ENCODE measurements at regions not wholly inside any gene's neighbourhood (a gene's known extent, or its start where the extent isn't known, plus 50 kb on each side); places are given as distances from the start of the nearest gene placed in this dataset.
"Not testable (repeated sequence)": the region's sequence is repeated elsewhere in the genome, so short reads cannot be mapped to it uniquely, and the experiment has no call there.

DNA sequence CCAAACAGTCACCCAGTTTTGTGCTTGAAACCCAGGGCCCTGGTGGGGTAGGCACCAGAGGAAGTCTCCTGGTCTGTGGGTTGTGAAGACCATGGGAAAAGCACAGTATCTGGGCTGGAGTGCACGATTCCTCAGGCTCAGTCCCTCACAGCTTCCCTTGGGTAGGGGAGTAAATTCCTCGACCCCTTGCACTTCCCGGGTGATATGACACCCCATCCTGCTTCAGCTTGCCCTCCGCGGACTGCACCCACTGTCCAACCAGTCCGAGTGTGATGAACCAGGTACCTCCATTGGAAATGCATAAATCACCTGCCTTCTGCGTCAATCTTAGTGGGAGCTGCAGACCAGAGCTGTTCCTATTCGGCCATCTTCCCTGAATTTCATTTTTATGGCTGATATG is 133.9 kb upstream of the KCTD3 start:
- intact Hi-C loops (cut with micrococcal nuclease): no loop called here
- H3K9me3 ChIP-seq (ENCODE audit: low read length): peaks cover 3% of the 10 kb centered on the region; the same call in 1 of the 2 replicates
- no peaks in the 10 kb centered on the region for H4K20me1 ChIP-seq (ENCODE audit: low read length)
- no TSS peak for BruUV-seq (replicated peaks)
- H3K79me2 ChIP-seq (ENCODE audit: low read length): no peaks in the 10 kb centered on the region
- H3F3A ChIP-seq (ENCODE audit: low read length, unreplicated experiment): no peaks in the 10 kb centered on the region
- ATAC-seq: no peak
- CTCF ChIA-PET: no interaction called here
- TF ChIP-seq EZH2phosphoT487 (IDR thresholded peaks at IDR 0.05; ENCODE audit: borderline replicate concordance, low read length): no peak
- no peak for TF ChIP-seq EZH2 (IDR thresholded peaks at IDR 0.05; ENCODE audit: low read length, unreplicated experiment)
- TF ChIP-seq, protein P1, sequence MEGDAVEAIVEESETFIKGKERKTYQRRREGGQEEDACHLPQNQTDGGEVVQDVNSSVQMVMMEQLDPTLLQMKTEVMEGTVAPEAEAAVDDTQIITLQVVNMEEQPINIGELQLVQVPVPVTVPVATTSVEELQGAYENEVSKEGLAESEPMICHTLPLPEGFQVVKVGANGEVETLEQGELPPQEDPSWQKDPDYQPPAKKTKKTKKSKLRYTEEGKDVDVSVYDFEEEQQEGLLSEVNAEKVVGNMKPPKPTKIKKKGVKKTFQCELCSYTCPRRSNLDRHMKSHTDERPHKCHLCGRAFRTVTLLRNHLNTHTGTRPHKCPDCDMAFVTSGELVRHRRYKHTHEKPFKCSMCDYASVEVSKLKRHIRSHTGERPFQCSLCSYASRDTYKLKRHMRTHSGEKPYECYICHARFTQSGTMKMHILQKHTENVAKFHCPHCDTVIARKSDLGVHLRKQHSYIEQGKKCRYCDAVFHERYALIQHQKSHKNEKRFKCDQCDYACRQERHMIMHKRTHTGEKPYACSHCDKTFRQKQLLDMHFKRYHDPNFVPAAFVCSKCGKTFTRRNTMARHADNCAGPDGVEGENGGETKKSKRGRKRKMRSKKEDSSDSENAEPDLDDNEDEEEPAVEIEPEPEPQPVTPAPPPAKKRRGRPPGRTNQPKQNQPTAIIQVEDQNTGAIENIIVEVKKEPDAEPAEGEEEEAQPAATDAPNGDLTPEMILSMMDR (conservative IDR thresholded peaks at IDR 0.05; ENCODE audit: low read depth, low read length): no peak
- no peak overlapping the region for H3K4me3 ChIP-seq (ENCODE audit: low read length)
- DNase-seq: no peak
- H3K4me2 ChIP-seq (ENCODE audit: low read length): no peak overlapping the region
- no peaks in the 10 kb centered on the region for H3K4me1 ChIP-seq (ENCODE audit: insufficient read depth, low read length)
- no peaks in the 10 kb centered on the region for H3K36me3 ChIP-seq (ENCODE audit: low read depth, low read length)
- no peak overlapping the region for H2AFZ ChIP-seq (ENCODE audit: low read length)
- H3K9me2 ChIP-seq (replicated peaks; ENCODE audit: low read length): no peaks in the 10 kb centered on the region
- H3K27ac ChIP-seq (ENCODE audit: low read length): no peak overlapping the region
- H3K9ac ChIP-seq (ENCODE audit: low read length): no peak overlapping the region
- H3K27me3 ChIP-seq (ENCODE audit: low read length): no peaks in the 10 kb centered on the region
- POLR2A ChIA-PET (ENCODE audit: unreplicated experiment): no interaction called here

DNA sequence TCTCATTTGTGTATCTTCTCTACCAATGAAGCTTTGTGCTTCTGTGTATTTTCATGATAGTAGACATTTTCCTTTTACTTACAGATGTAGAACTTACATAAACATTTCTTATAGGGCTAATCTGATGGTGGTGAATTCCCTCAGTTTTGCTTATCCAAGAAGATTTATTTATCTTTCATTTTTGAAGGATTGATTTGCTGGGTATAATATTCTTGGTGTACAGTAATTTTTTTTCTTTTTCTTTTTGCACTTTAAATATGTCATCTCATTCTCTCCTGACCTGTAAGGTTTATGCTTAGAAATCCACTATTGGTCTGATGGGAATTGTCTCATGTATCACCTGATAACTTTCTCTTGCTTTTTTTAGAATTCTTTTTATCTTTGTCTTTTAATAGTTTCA is 127.6 kb upstream of the KCTD3 start:
- ATAC-seq (no peak), DNase-seq (no peak)
- Histone ChIP-seq H4K20me1 (ENCODE audit: low read length) (no peaks in the 10 kb centered on the region), H3K4me2 (ENCODE audit: low read length) (no peak overlapping the region), H2AFZ (ENCODE audit: low read length) (no peak overlapping the region), H3K9me3 (ENCODE audit: low read length) (peaks cover 21% of the 10 kb centered on the region), H3K9ac (ENCODE audit: low read length) (no peak overlapping the region), H3K79me2 (ENCODE audit: low read length) (no peaks in the 10 kb centered on the region), H3F3A (ENCODE audit: low read length, unreplicated experiment) (no peaks in the 10 kb centered on the region), H3K27ac (ENCODE audit: low read length) (no peak overlapping the region), H3K4me3 (ENCODE audit: low read length) (no peak overlapping the region), H3K9me2 (replicated peaks; ENCODE audit: low read length) (no peaks in the 10 kb centered on the region), H3K36me3 (ENCODE audit: low read depth, low read length) (no peaks in the 10 kb centered on the region; the same call in 1 of the 2 replicates), H3K27me3 (ENCODE audit: low read length) (no peaks in the 10 kb centered on the region), H3K4me1 (ENCODE audit: insufficient read depth, low read length) (no peaks in the 10 kb centered on the region)
- TF ChIP-seq, protein P1 (conservative IDR thresholded peaks at IDR 0.05; ENCODE audit: low read depth, low read length): no peak
- TF ChIP-seq EZH2 (IDR thresholded peaks at IDR 0.05; ENCODE audit: low read length, unreplicated experiment) (no peak), EZH2phosphoT487 (IDR thresholded peaks at IDR 0.05; ENCODE audit: borderline replicate concordance, low read length) (no peak)
- intact Hi-C loops (cut with micrococcal nuclease): no loop called here
- ChIA-PET CTCF (no interaction called here), POLR2A (ENCODE audit: unreplicated experiment) (no interaction called here)
- BruUV-seq (replicated peaks): no TSS peak

DNA sequence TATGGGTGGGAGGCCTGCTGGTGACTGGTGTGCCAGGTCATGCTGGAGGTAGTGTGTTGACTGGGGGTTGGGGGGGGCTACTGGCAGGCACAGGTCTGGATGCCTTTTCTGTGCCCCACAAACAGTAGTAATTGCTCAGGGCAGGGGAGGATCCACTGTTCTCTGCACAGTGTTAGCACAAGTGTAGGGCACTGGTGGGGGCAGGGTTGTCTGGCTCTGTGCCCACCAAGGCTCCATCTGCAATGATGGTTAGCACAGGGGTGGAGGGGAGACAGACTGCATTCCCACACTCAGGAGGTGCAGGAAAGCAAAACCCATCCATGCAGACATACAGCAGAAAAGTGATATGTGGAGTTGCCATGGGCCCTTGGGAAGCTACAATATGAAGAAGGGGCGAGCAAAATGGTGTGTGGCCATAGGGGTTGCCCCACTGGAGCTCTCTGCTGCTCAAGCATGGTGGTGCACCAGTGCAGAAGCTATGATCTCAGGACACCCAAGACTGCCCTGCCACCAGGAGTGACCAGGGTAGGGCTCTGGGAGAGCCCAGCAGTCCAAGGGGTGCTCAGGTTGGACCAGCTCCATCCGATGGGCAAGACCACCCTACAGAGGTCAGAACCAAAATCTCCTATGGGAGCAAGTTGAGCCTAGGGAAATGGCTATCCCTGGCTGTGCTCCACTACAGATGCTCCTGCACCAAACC is 122.2 kb upstream of the KCTD3 start:
- Histone ChIP-seq H3K9me3 (ENCODE audit: low read length) (peaks cover 2% of the 10 kb centered on the region), H3F3A (ENCODE audit: low read length, unreplicated experiment) (no peaks in the 10 kb centered on the region), H3K36me3 (ENCODE audit: low read depth, low read length) (no peaks in the 10 kb centered on the region), H3K4me2 (ENCODE audit: low read length) (no peak overlapping the region), H3K4me3 (ENCODE audit: low read length) (no peak overlapping the region), H3K9ac (ENCODE audit: low read length) (no peak overlapping the region), H3K79me2 (ENCODE audit: low read length) (no peaks in the 10 kb centered on the region), H3K27ac (ENCODE audit: low read length) (no peak overlapping the region), H3K9me2 (replicated peaks; ENCODE audit: low read length) (no peaks in the 10 kb centered on the region), H4K20me1 (ENCODE audit: low read length) (no peaks in the 10 kb centered on the region), H3K27me3 (ENCODE audit: low read length) (no peaks in the 10 kb centered on the region), H3K4me1 (ENCODE audit: insufficient read depth, low read length) (peaks cover 3% of the 10 kb centered on the region; the same call in 1 of the 2 replicates), H2AFZ (ENCODE audit: low read length) (no peak overlapping the region)
- TF ChIP-seq EZH2phosphoT487 (IDR thresholded peaks at IDR 0.05; ENCODE audit: borderline replicate concordance, low read length): no peak
- no peak for TF ChIP-seq EZH2 (IDR thresholded peaks at IDR 0.05; ENCODE audit: low read length, unreplicated experiment)
- TF ChIP-seq, protein P1 (conservative IDR thresholded peaks at IDR 0.05; ENCODE audit: low read depth, low read length): no peak
- POLR2A ChIA-PET (ENCODE audit: unreplicated experiment): no interaction called here
- CTCF ChIA-PET: no interaction called here
- no peak for ATAC-seq
- BruUV-seq (replicated peaks): no TSS peak
- no peak for DNase-seq
- intact Hi-C loops (cut with micrococcal nuclease): no loop called here

DNA sequence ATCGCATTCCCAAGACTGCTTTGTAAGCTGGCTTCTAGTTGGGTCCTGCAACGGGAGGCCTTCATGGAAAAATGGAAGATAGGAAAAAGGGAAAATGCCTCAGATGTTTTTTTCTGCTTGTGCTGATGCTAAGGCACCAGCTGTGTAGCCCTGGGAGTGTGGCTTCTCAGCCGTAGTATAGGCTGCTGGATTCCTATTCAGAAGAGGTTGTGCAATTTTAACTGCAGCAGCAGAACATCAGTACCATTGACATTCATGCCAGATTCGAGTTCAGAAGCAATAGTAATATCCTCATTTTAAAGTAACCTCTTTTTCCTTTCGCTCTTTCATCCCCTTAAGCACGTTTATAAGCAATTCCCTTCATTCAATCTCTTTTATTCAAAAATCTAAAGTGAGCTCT is 119.1 kb upstream of the KCTD3 start:
- H3K27me3 ChIP-seq (ENCODE audit: low read length); H3K4me2 ChIP-seq (ENCODE audit: low read length); H4K20me1 ChIP-seq (ENCODE audit: low read length); POLR2A ChIA-PET (ENCODE audit: unreplicated experiment); BruUV-seq (replicated peaks); H2AFZ ChIP-seq (ENCODE audit: low read length); H3K9me2 ChIP-seq (replicated peaks; ENCODE audit: low read length); H3K79me2 ChIP-seq (ENCODE audit: low read length); H3K4me3 ChIP-seq (ENCODE audit: low read length); H3K36me3 ChIP-seq (ENCODE audit: low read depth, low read length); H3K9me3 ChIP-seq (ENCODE audit: low read length); H3K4me1 ChIP-seq (ENCODE audit: insufficient read depth, low read length); H3K9ac ChIP-seq (ENCODE audit: low read length); H3K27ac ChIP-seq (ENCODE audit: low read length); CTCF ChIA-PET; intact Hi-C loops (cut with micrococcal nuclease); DNase-seq; ATAC-seq; H3F3A ChIP-seq (ENCODE audit: low read length, unreplicated experiment): not testable (repeated sequence)

All from PC-3 (cell line).